Activated naive CD8-positive, alpha-beta T cell treated with anti-CD3 and anti-CD28 coated beads, Interleukin-2, amount 10 ng/mL, durations not matched to agents 7 days and 5 days (primary cell): ENCODE measurements at regions not wholly inside any gene's neighbourhood (a gene's known extent, or its start where the extent isn't known, plus 50 kb on each side); places are given as distances from the start of the nearest gene placed in this dataset.

ENCODE experiments used
- ATAC-seq: fragments of 150-1000 bp; cut with Tn5 transposase; one replicate; pipeline ENCODE4 v1.10.0; 2021; ENCODE audit warnings: low read depth, moderate library complexity
- POLR2A ChIA-PET: fragments of 350-600 bp; sonication (Branson Sonifier 250); formaldehyde crosslinking; loops from one replicate; lab custom pipeline; 2021; ENCODE audit warnings: antibody characterized with exemption; lab: Charles Lee
- DNase-seq: peaks from one replicate; pipeline ENCODE4 v3.0.0; 2021
- H3K27ac Mint-ChIP-seq: one replicate; pipeline ENCODE4 v1.8.0; 2022; ENCODE audit warnings: mild to moderate bottlenecking, mixed read lengths
- H3K27me3 Mint-ChIP-seq: one replicate; pipeline ENCODE4 v1.8.0; 2022; ENCODE audit warnings: mild to moderate bottlenecking, moderate library complexity, mixed read lengths
- H3K36me3 Mint-ChIP-seq: one replicate; pipeline ENCODE4 v1.8.0; 2021; ENCODE audit warnings: mild to moderate bottlenecking, mixed read lengths
- H3K4me1 Mint-ChIP-seq: one replicate; pipeline ENCODE4 v1.8.0; 2021; ENCODE audit warnings: mixed read lengths
- H3K4me3 Mint-ChIP-seq: one replicate; pipeline ENCODE4 v1.8.0; 2022; ENCODE audit warnings: mild to moderate bottlenecking, moderate library complexity, mixed read lengths
- H3K9me3 Mint-ChIP-seq: one replicate; pipeline ENCODE4 v1.8.0; 2021; ENCODE audit warnings: mixed read lengths

DNA sequence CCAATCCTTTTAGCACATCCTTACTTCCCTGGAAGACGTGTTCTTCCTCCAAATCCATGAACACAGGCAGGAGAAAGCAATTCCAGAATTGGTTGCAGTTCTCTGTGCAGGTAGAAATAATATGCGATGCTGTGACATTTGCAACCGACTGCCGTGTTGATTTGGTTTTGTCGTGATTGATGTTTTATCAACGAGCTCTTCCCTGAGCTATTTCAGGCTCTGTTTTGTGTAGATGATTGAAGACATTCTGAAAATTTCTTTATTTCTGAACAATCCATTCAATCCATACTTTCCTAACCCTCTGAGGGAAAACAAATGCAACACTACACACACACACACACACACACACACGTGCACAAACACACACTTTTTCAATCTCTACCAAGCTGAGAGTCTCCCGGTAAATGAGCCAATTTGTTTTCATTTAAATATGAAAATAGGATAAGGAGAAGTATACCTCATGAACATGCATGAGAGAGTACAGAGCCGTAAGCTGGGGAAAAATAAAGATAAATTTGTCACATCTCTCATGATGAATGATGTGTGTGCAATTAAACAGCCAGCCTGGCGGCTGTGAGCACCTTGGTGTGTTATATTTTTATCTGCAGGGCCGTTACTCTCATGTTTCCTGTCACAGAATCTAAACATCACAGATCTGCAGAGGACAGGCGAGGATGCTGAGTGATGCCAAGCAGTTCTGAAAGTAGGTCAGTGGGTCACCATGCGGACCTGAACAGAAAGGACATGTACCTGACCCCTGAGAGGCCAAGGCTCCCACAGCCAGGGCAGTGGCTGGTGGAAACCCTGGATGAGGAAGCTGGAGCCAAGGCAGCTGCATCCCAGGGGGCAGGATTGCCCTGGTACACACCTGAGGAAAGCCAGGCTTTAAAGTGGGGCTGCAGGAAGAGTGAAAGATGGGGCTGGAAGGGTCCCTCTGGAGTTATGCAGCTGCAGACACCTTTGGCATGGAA, 64.8 kb downstream of the PDCL3 start:
- Mint-ChIP-seq H3K4me3 (no peak overlapping the region), H3K27ac (no peak overlapping the region), H3K4me1 (peaks cover 14% of the 10 kb centered on the region), H3K36me3 (no peaks in the 10 kb centered on the region), H3K9me3 (no peaks in the 10 kb centered on the region), H3K27me3 (peaks cover 9% of the 10 kb centered on the region)
- no peak for DNase-seq
- no peak for ATAC-seq
- POLR2A ChIA-PET = no interaction called here

DNA sequence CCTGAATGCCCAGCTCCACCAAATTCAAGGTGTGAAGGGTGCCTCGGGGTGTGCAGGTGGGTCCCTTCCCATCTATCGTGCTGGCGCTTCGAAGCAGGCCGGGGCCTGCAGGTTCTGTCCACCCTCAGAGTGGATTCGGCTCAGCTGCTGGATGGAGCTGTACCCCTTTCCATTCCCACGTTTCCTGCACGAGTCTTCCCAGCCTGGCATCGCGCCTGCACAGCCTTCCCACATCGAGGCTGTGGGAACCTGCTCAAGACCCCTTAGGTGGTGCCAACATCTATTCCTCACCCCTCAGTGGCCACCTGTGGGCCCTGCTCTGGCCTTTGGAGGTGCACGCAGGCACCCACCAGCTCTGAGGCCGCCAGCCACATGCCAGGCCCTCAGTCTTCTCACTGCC, 65.7 kb downstream of the PDCL3 start:
- no peak for ATAC-seq
- H3K4me3 Mint-ChIP-seq = no peak overlapping the region
- no peaks in the 10 kb centered on the region for H3K36me3 Mint-ChIP-seq
- POLR2A ChIA-PET = no interaction called here
- H3K4me1 Mint-ChIP-seq = peaks cover 14% of the 10 kb centered on the region
- H3K27ac Mint-ChIP-seq = no peak overlapping the region
- H3K27me3 Mint-ChIP-seq = peaks cover 9% of the 10 kb centered on the region
- H3K9me3 Mint-ChIP-seq = no peaks in the 10 kb centered on the region
- DNase-seq = no peak

DNA sequence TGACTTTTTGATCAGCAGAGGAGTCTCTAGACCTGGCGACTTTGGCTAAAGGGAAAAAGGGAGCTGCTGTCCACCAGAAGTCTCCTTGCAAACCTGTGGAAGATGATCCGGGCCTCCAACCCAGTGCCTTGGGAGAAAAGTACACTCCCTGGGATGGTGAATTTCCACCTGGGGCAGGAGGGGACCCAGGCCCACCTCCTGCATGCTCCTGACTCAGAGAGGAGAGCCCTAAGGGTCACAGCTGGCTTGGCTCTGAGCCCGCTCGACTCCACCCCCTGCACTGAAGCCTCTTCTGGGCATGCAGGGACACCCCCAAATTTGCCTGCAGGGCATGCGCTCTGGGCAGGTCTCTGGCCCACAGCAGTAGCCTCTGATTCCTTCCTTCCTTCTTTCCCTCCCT, 66.5 kb downstream of the PDCL3 start:
- H3K36me3 Mint-ChIP-seq = no peaks in the 10 kb centered on the region
- ATAC-seq = no peak
- no peak for DNase-seq
- H3K9me3 Mint-ChIP-seq = no peaks in the 10 kb centered on the region
- no peak overlapping the region for H3K27ac Mint-ChIP-seq
- POLR2A ChIA-PET = no interaction called here
- H3K4me1 Mint-ChIP-seq = peaks cover 14% of the 10 kb centered on the region
- peaks cover 9% of the 10 kb centered on the region for H3K27me3 Mint-ChIP-seq
- H3K4me3 Mint-ChIP-seq = no peak overlapping the region

DNA sequence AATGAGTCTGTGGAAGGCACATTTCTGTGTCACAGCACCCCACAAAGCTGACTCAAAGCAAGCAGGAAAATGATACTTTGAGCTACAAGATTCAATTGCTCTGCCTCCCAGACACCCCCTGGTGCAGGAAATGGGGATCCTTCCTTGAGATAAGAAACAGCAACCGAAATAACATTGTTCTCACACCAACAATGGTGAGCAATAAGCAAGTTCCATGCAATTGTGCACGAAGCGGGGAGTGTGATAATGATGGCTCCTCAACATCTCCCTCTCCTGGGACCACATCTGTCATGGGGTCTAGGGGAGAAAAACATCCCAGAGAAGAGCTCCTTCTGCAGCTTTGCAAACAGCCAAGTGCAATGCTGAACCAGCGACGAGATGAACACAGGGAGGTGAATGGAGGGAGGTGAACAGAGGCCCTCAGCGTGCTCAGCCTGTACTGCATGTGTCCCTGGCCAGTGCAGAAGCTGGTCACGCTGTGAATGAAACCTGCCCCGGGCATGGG, 67.7 kb downstream of the PDCL3 start:
- peak overlapping the region; percentile 75 for H3K27ac Mint-ChIP-seq
- peak; percentile 72 for ATAC-seq

DNA sequence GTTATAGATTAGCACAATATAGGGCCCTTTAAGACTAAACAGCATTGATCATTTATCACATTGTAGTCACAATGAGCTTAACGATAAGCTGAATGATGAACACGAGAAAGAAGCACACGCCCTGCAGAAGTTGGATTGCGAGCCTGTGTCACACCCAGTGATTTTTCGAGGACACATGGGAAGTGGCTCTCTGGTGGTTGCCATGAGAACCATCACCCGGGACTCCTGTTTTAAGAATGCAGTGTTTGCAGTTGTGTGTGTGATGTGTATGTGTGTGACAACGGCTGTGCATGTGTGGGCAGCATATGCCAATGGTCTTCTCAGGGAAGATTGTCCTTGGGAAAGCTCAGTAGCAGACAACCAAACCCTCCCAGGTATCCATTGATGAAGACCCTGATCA, 69.2 kb downstream of the PDCL3 start:
- DNase-seq (no peak), ATAC-seq (no peak)
- Mint-ChIP-seq H3K27me3 (peaks cover 3% of the 10 kb centered on the region), H3K27ac (no peak overlapping the region), H3K4me1 (peaks cover 14% of the 10 kb centered on the region), H3K9me3 (no peaks in the 10 kb centered on the region), H3K4me3 (no peak overlapping the region), H3K36me3 (no peaks in the 10 kb centered on the region)
- POLR2A ChIA-PET = interaction anchor here (0.6 kb wide), 1 partner anchor 1001 kb away, joined by 5 read pairs; no protein-coding TSS in a partner anchor

More for the DNA sequence above, 67.7 kb downstream of the PDCL3 start:
- no peak for DNase-seq
- Mint-ChIP-seq H3K4me1 (peaks cover 14% of the 10 kb centered on the region), H3K4me3 (peak overlapping the region; percentile 15), H3K9me3 (no peaks in the 10 kb centered on the region), H3K36me3 (no peaks in the 10 kb centered on the region), H3K27me3 (peaks cover 7% of the 10 kb centered on the region)
- POLR2A ChIA-PET = interaction anchor here (1.0 kb wide), 1 partner anchor 20 kb away, joined by 3 read pairs; no protein-coding TSS in a partner anchor

DNA sequence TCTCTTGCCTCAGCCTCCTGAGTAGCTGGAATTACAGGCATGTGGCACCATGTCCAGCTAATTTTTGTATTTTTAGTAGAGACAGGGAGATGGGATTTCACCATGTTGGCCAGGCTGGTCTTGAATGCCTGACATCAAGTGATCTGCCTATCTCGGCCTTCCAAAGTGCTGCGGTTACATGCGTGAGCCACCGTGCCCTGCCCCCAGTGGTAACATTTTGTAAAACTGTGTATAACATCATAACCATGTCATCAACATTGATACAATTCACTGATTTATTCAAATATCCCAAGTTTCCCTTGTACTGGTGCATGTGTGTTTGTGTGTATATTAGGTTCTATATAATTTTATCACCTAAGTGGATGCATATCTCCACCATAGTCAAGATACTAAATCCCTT, 70.0 kb downstream of the PDCL3 start:
- Mint-ChIP-seq H3K36me3 (no peaks in the 10 kb centered on the region), H3K9me3 (no peaks in the 10 kb centered on the region), H3K4me1 (peaks cover 14% of the 10 kb centered on the region), H3K27me3 (peaks cover 5% of the 10 kb centered on the region), H3K27ac (no peak overlapping the region), H3K4me3 (no peak overlapping the region)
- no peak for DNase-seq
- POLR2A ChIA-PET = no interaction called here
- ATAC-seq = no peak

DNA sequence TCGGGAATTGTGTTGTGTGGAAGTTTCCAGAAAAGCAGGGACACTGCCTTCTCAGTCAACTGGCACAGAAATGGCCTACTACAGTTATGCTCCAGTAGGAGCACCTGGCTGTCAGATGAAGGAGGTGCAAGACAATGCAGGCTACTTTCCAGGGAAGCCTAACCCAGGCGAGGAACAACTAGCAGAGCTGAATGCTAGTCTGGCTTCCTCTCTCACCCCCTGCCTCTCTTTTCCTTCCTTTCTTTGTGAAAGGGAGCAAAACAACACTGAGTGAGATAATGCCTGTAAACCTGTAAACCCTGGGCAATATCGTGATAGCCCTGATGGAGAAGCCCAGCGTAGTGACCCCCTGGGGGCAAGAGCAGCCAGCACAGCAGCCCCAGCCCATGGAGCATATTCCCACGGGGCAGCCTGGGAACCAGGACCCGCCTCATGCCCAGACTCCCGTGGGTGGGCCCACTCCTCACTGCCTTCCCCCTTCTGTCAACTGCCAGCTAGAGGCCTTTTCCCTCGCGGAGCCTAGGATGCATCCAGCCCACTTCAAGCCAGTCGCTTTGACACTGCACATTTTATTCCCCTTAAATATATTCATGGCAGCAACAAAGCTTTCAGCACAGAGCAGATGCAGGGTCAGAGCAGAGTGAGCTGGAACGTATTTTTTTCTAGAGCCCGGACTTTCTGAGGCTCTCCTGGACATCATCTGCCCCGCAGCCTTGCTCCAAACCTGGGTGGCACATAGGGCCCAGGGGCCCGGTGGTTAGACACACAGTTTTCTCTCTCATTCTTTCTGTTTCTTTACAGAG, 77.0 kb downstream of the PDCL3 start:
- no peak for ATAC-seq
- POLR2A ChIA-PET = no interaction called here
- Mint-ChIP-seq H3K27me3 (peaks cover 12% of the 10 kb centered on the region), H3K9me3 (no peaks in the 10 kb centered on the region), H3K36me3 (no peaks in the 10 kb centered on the region), H3K4me1 (peaks cover 22% of the 10 kb centered on the region), H3K27ac (no peak overlapping the region), H3K4me3 (no peak overlapping the region)
- DNase-seq = no peak

DNA sequence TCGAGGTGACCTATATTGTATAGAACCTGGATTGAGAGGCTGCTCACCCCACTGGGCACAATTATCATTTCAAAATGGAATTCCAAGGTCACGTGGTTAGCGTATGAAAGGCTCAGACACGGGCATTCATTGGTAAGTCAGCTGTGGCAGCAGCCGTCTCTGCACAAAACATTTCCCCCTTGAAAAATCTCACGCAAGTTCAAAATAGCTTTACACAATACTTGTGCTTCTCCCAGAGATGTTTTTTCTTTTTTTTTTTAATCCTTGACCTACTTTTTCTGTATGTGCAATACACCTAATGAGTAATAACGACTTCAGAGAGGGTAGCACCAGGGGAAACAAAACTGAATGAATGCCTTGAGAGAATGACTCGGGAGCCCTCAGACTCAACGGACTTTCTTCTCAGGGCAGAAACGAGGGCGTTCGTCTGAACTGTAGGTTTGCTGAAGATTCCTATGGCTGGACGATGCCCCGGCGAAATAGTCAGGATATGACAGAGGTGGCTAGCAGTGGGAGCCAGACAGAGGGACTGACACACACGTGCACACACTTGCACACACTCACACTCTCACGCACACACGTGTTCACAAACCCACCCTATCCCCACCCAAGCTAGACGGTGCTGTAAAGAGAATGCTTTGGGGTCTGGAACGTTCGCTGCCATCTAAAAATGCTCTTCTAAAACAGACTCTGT, 77.8 kb downstream of the PDCL3 start:
- POLR2A ChIA-PET = no interaction called here
- Mint-ChIP-seq H3K27me3 (peaks cover 12% of the 10 kb centered on the region), H3K27ac (no peak overlapping the region), H3K36me3 (no peaks in the 10 kb centered on the region), H3K4me3 (no peak overlapping the region), H3K9me3 (no peaks in the 10 kb centered on the region), H3K4me1 (peaks cover 27% of the 10 kb centered on the region)
- ATAC-seq = no peak
- no peak for DNase-seq

DNA sequence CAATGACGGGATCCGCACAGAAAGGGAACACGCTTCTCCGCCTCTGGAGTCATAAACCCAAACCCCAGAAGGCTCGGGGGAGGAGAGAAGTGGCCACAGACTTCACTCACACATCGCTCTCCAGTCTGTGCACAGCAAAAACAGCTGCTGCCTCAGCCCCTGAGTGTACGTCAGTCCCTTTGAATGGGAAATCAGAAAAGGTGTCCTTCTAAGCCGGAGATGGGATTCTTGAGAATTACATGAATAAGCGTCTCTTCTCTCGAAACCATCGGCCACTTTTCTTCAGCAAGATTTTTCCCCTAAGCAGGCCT, 78.3 kb downstream of the PDCL3 start:
- ATAC-seq = no peak
- no peaks in the 10 kb centered on the region for H3K36me3 Mint-ChIP-seq
- no peak for DNase-seq
- POLR2A ChIA-PET = no interaction called here
- H3K27me3 Mint-ChIP-seq = peaks cover 10% of the 10 kb centered on the region
- H3K27ac Mint-ChIP-seq = no peak overlapping the region
- H3K4me3 Mint-ChIP-seq = no peak overlapping the region
- H3K9me3 Mint-ChIP-seq = no peaks in the 10 kb centered on the region
- peaks cover 27% of the 10 kb centered on the region for H3K4me1 Mint-ChIP-seq

DNA sequence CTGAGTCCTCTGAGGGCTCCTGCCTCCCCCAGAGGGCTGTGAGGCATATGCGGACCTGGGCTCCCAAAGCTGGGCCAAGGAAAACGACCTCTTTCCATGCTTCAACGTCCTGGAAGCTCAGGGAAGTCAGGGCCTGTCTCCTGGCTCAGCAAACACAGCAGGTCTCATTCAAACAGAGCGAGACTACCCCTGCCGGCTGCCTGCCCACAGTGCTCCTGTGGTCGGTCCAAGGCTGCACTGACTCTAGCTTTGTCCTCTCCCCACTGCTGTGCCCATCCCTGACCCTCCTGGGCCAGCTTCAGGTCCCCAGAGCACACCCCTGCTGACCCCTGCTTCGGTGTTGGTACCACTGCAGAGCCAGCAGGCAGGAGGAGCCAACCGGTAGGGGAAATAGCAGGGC, 79.6 kb downstream of the PDCL3 start:
- POLR2A ChIA-PET = interaction anchor here (0.5 kb wide), 1 partner anchor 105 kb away, joined by 4 read pairs; no protein-coding TSS in a partner anchor
- H3K27me3 Mint-ChIP-seq = peaks cover 10% of the 10 kb centered on the region
- H3K4me3 Mint-ChIP-seq = no peak overlapping the region
- DNase-seq = no peak
- H3K27ac Mint-ChIP-seq = no peak overlapping the region
- peaks cover 2% of the 10 kb centered on the region for H3K9me3 Mint-ChIP-seq
- peaks cover 2% of the 10 kb centered on the region for H3K36me3 Mint-ChIP-seq
- ATAC-seq = no peak
- H3K4me1 Mint-ChIP-seq = peaks cover 27% of the 10 kb centered on the region

DNA sequence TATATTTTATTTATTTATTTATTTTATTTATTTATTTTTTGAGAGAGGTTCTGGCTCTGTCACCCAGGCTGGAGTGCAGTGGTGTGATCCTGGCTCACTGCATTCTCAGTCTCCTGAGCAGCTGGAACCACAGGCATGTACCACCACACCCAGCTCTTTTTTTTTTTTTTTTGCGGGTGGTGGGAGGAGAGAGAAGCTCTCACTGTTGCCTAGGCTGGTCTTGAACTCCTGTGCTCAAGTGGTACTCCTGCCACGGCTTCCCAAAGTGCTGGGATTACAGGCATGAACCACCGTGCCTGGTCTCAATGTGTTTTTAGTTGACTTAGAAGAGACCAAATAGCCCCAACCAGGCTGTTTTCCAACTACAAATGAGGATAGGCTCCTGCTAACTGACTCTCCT, 80.7 kb downstream of the PDCL3 start:
- peaks cover 9% of the 10 kb centered on the region for H3K36me3 Mint-ChIP-seq
- DNase-seq (no peak), ATAC-seq (peak; percentile 11)
- peaks cover 6% of the 10 kb centered on the region for H3K9me3 Mint-ChIP-seq
- POLR2A ChIA-PET = interaction anchor here (0.6 to 1.9 kb wide), 4 partner anchors 10 to 981 kb away, joined by 3 to 6 read pairs (median 4); no protein-coding TSS in a partner anchor
- H3K4me3 Mint-ChIP-seq = peak overlapping the region; percentile 83
- H3K4me1 Mint-ChIP-seq = peaks cover 27% of the 10 kb centered on the region
- peak overlapping the region; percentile 86 for H3K27ac Mint-ChIP-seq
- H3K27me3 Mint-ChIP-seq = peaks cover 7% of the 10 kb centered on the region

DNA sequence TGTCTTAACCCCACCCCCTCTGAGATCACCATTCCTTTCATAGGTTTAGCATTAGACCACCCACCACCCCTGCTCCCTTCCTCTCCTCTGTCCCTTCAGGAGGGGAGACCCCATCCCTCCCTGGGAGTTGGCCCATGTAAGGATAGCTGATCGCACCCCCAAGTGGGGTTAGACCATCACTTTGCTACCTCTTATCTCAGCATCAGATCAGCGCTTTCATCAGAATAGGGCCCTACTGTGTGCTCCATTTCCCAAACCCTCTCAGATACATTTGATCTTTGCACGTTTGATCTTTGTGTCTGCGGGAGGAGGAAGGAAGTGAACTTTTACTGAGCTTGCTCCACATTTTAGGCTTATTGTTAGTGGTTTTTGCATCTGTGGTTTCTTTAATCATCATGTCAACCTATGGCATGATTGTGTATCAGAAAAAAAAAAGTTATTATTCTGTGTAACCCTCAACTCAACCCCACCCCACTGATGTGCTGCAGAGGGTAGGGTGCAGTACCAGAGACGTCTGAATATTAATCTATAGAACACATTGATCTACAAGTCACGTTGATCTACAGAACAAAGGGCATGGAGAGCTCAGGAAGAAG, 81.2 kb downstream of the PDCL3 start:
- DNase-seq = peak; percentile 57
- peaks cover 8% of the 10 kb centered on the region for H3K9me3 Mint-ChIP-seq

More for the DNA sequence above, 81.2 kb downstream of the PDCL3 start:
- peak overlapping the region; percentile 83 for H3K4me3 Mint-ChIP-seq
- peak overlapping the region; percentile 86 for H3K27ac Mint-ChIP-seq
- peaks cover 27% of the 10 kb centered on the region for H3K4me1 Mint-ChIP-seq
- peaks cover 9% of the 10 kb centered on the region for H3K36me3 Mint-ChIP-seq
- ATAC-seq = peak; percentile 85
- POLR2A ChIA-PET = interaction anchor here (0.6 to 1.9 kb wide), 5 partner anchors 10 to 981 kb away, joined by 3 to 6 read pairs (median 4); partner anchors contain the start of gene PDCL3
- peaks cover 5% of the 10 kb centered on the region for H3K27me3 Mint-ChIP-seq
